Astrocyte (in vitro differentiated cells and primary cell): ENCODE measurements at regions not wholly inside any gene's neighbourhood (a gene's known extent, or its start where the extent isn't known, plus 50 kb on each side); places are given as distances from the start of the nearest gene placed in this dataset.

Experiments used
- DNase-seq: peaks from one replicate; pipeline ENCODE4 v3.0.0-alpha.2; 2010; ENCODE audit warnings: low read depth
- FAIRE-seq: peaks from 2 replicates; lab custom pipeline; 2011; peaks lifted over from hg19 to GRCh38; lab: Jason Lieb, UNC
- H2AFZ ChIP-seq: 2 replicates; pipeline ENCODE4 v1.6.0; 2012; ENCODE audit warnings: low read depth, low read length, inconsistent platforms
- H3K27ac ChIP-seq: 2 replicates; pipeline ENCODE4 v1.5.1; 2011; ENCODE audit warnings: low read depth, low read length, inconsistent platforms
- H3K27me3 ChIP-seq: 2 replicates; pipeline ENCODE4 v1.6.0; 2011; ENCODE audit warnings: low read length, inconsistent platforms; ENCODE audit not compliant: insufficient read depth
- H3K36me3 ChIP-seq: 2 replicates; pipeline ENCODE4 v1.5.1; 2011; ENCODE audit warnings: low read length, inconsistent platforms; ENCODE audit not compliant: insufficient read depth
- H3K4me1 ChIP-seq: 2 replicates; pipeline ENCODE4 v1.5.1; 2011; ENCODE audit warnings: low read length, inconsistent platforms; ENCODE audit not compliant: insufficient read depth
- H3K4me2 ChIP-seq: 2 replicates; pipeline ENCODE4 v1.6.0; 2012; ENCODE audit warnings: low read length, inconsistent platforms
- H3K4me3 ChIP-seq: 2 replicates; pipeline ENCODE4 v1.5.1; 2011; ENCODE audit warnings: low read depth, mild to moderate bottlenecking, low read length, inconsistent platforms; ENCODE audit not compliant: insufficient read depth
- H3K79me2 ChIP-seq: 2 replicates; pipeline ENCODE4 v1.6.0; 2012; ENCODE audit warnings: mild to moderate bottlenecking, low read length, inconsistent platforms; ENCODE audit not compliant: insufficient read depth
- H3K9ac ChIP-seq: 2 replicates; pipeline ENCODE4 v1.6.0; 2012; ENCODE audit warnings: mild to moderate bottlenecking, low read length, inconsistent platforms
- H3K9me3 ChIP-seq: 2 replicates; pipeline ENCODE4 v1.5.1; 2012; ENCODE audit warnings: low read depth, mild to moderate bottlenecking, low read length, inconsistent platforms; ENCODE audit not compliant: insufficient read depth
- H4K20me1 ChIP-seq: 2 replicates; pipeline ENCODE4 v1.6.0; 2012; ENCODE audit warnings: low read length, inconsistent platforms; ENCODE audit not compliant: insufficient read depth
- H3K27ac Mint-ChIP-seq: one replicate; pipeline ENCODE4 v1.8.0; 2021; ENCODE audit warnings: mild to moderate bottlenecking, mixed read lengths; ENCODE audit not compliant: unreplicated experiment
- H3K27me3 Mint-ChIP-seq: one replicate; pipeline ENCODE4 v1.8.0; 2021; ENCODE audit warnings: low read depth, mixed read lengths; ENCODE audit not compliant: unreplicated experiment
- H3K36me3 Mint-ChIP-seq: one replicate; pipeline ENCODE4 v1.8.0; 2021; ENCODE audit warnings: low read depth, mixed read lengths; ENCODE audit not compliant: unreplicated experiment
- H3K4me1 Mint-ChIP-seq: one replicate; pipeline ENCODE4 v1.8.0; 2021; ENCODE audit warnings: low read depth, mixed read lengths; ENCODE audit not compliant: unreplicated experiment
- H3K4me3 Mint-ChIP-seq: one replicate; pipeline ENCODE4 v1.8.0; 2021; ENCODE audit warnings: mild to moderate bottlenecking, moderate library complexity, mixed read lengths; ENCODE audit not compliant: unreplicated experiment
- H3K9me3 Mint-ChIP-seq: one replicate; pipeline ENCODE4 v1.8.0; 2021; ENCODE audit warnings: mild to moderate bottlenecking, mixed read lengths; ENCODE audit not compliant: unreplicated experiment
- EZH2 ChIP-seq: IDR thresholded peaks from 2 replicates; pipeline ENCODE4 v1.6.1; 2012; ENCODE audit warnings: mild to moderate bottlenecking, low read length, inconsistent platforms; ENCODE audit not compliant: insufficient read depth
- TF ChIP-seq, protein P1 (sequence below): IDR thresholded peaks from 2 replicates; pipeline ENCODE4 v1.5.1; 2011; ENCODE audit warnings: low read depth, mild to moderate bottlenecking, inconsistent platforms, low read length, moderate library complexity; ENCODE audit not compliant: insufficient read depth

DNA sequence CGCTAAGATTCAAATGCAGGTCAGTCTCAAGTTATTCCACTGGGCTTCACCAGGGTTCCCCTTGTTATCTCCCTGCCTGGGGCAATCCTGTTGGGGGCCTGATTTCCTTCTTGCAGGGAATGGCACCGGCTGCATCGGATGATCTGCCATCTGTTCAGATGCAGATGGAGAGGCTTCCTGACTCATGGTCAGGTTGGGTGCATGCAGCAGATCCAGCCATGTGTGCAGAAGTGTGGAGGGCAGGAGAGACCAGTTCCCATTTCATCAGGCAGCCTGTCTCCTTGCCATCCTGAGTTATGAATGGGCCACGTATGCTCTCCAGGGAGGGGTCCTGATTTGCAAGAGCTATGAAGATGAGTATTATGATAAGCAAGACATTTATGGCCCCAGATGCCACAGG lies 161.2 kb upstream of the PLET1 start:
- no peaks in the 10 kb centered on the region for H3K4me1 Mint-ChIP-seq
- DNase-seq (no peak), FAIRE-seq (no peak)
- Histone ChIP-seq H3K9me3 (no peaks in the 10 kb centered on the region), H3K9ac (no peak overlapping the region), H3K4me3 (no peak overlapping the region), H2AFZ (no peak overlapping the region), H3K79me2 (no peaks in the 10 kb centered on the region), H3K27me3 (no peaks in the 10 kb centered on the region), H3K4me1 (no peaks in the 10 kb centered on the region), H4K20me1 (no peaks in the 10 kb centered on the region), H3K4me2 (no peak overlapping the region), H3K27ac (no peak overlapping the region), H3K36me3 (no peaks in the 10 kb centered on the region)
- no peak overlapping the region for H3K27ac Mint-ChIP-seq
- no peak overlapping the region for H3K4me3 Mint-ChIP-seq
- no peaks in the 10 kb centered on the region for H3K36me3 Mint-ChIP-seq
- peaks cover 21% of the 10 kb centered on the region for H3K27me3 Mint-ChIP-seq
- no peaks in the 10 kb centered on the region for H3K9me3 Mint-ChIP-seq
- no peak for TF ChIP-seq EZH2
- TF ChIP-seq, protein P1, sequence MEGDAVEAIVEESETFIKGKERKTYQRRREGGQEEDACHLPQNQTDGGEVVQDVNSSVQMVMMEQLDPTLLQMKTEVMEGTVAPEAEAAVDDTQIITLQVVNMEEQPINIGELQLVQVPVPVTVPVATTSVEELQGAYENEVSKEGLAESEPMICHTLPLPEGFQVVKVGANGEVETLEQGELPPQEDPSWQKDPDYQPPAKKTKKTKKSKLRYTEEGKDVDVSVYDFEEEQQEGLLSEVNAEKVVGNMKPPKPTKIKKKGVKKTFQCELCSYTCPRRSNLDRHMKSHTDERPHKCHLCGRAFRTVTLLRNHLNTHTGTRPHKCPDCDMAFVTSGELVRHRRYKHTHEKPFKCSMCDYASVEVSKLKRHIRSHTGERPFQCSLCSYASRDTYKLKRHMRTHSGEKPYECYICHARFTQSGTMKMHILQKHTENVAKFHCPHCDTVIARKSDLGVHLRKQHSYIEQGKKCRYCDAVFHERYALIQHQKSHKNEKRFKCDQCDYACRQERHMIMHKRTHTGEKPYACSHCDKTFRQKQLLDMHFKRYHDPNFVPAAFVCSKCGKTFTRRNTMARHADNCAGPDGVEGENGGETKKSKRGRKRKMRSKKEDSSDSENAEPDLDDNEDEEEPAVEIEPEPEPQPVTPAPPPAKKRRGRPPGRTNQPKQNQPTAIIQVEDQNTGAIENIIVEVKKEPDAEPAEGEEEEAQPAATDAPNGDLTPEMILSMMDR, result no peak

DNA sequence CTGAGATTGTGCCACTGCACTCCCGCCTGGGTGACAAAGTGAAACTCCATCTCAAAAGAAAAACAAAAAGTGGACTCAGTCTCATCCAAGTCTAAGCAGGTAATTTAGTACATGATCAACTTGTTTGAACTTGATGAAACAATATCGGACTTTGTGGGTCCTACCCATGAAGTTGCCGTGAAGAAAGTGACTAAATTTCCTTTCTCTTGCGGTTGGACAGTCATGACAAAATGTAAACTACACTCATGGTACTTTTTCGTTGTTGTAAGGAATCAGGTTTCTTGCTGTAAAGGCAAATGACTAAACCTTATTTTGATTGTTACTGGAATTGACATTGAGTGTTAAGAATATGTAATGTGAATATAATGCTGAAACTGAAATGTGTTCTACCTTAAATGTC lies 164.5 kb upstream of the PLET1 start:
- Histone ChIP-seq H3K4me2 (no peak overlapping the region), H3K9me3 (no peaks in the 10 kb centered on the region), H3K4me3 (no peak overlapping the region), H4K20me1 (no peaks in the 10 kb centered on the region), H2AFZ (no peak overlapping the region), H3K27ac (no peak overlapping the region), H3K79me2 (no peaks in the 10 kb centered on the region), H3K27me3 (no peaks in the 10 kb centered on the region), H3K9ac (no peak overlapping the region), H3K4me1 (no peaks in the 10 kb centered on the region), H3K36me3 (no peaks in the 10 kb centered on the region)
- no peak for FAIRE-seq
- H3K4me3 Mint-ChIP-seq, result no peak overlapping the region
- peaks cover 15% of the 10 kb centered on the region for H3K27me3 Mint-ChIP-seq
- no peak for TF ChIP-seq EZH2
- TF ChIP-seq, protein P1, result no peak
- DNase-seq, result no peak
- no peaks in the 10 kb centered on the region for H3K9me3 Mint-ChIP-seq
- H3K27ac Mint-ChIP-seq, result no peak overlapping the region
- H3K36me3 Mint-ChIP-seq, result no peaks in the 10 kb centered on the region
- H3K4me1 Mint-ChIP-seq, result no peaks in the 10 kb centered on the region

DNA sequence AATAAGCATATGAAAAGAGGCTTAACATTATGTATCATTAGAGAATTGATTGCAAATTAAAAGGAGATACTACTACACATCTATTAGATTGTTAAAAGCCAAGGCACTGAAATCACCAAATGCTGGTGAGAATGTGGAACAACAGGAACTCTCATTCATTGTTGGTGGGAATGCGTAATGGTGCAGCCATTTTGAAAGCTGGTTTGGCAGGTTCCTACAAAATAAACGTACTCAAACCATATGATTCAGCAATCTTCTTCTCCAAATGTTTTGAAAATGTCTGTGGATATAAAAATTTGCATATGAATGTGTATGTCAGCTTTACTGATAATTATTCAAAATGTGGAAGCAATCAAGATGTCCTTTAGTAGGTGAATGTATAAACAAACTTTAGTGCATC lies 176.4 kb upstream of the PLET1 start:
- Histone ChIP-seq H3K36me3 (no peaks in the 10 kb centered on the region), H2AFZ (no peak overlapping the region), H3K4me2 (no peak overlapping the region), H3K27ac (no peak overlapping the region), H4K20me1 (no peaks in the 10 kb centered on the region), H3K79me2 (no peaks in the 10 kb centered on the region), H3K9me3 (no peaks in the 10 kb centered on the region), H3K4me1 (no peaks in the 10 kb centered on the region), H3K27me3 (no peaks in the 10 kb centered on the region), H3K4me3 (no peak overlapping the region), H3K9ac (no peak overlapping the region)
- no peak overlapping the region for H3K4me3 Mint-ChIP-seq
- H3K27me3 Mint-ChIP-seq, result no peaks in the 10 kb centered on the region
- TF ChIP-seq EZH2, result no peak
- TF ChIP-seq, protein P1, result no peak
- H3K4me1 Mint-ChIP-seq, result no peaks in the 10 kb centered on the region
- no peak for FAIRE-seq
- H3K27ac Mint-ChIP-seq, result no peak overlapping the region
- peaks cover 5% of the 10 kb centered on the region for H3K9me3 Mint-ChIP-seq
- no peak for DNase-seq
- H3K36me3 Mint-ChIP-seq, result no peaks in the 10 kb centered on the region
